ENCODE measurements at regions not wholly inside any gene's neighbourhood (a gene's known extent, or its start where the extent isn't known, plus 50 kb on each side); places are given as distances from the start of the nearest gene placed in this dataset.
"Not testable (repeated sequence)": the region's sequence is repeated elsewhere in the genome, so short reads cannot be mapped to it uniquely, and the experiment has no call there.

DNA sequence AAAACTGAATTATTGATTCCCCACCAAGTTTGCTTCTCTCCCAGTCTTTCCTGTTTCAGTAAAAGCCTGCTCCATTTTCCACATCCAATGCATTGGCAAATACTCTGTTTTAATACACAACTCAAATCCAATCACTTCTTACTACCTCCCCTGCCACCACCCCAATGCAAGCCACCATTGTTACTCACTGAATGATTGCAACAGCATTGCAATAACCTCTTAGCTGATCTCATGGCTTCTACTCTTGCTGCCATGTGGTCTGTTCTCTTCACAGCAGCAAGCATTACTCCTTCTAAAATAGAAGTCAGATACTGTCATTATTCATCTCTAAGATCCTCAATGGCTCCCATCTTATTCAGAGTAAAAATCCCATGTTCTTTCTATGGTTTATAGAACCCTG is 123.4 kb downstream of the ATP6V1G3 start:
- no peak overlapping the region for H3K4me3 ChIP-seq
- no peak for DNase-seq (ENCODE audit: low spot score in 2 of 2)
- H3K27me3 ChIP-seq: no peaks in the 10 kb centered on the region
- no peak for TF ChIP-seq POLR2AphosphoS5 (IDR thresholded peaks at IDR 0.05)
- TF ChIP-seq POLR2A (IDR thresholded peaks at IDR 0.05): no peak
- TF ChIP-seq, protein P1, sequence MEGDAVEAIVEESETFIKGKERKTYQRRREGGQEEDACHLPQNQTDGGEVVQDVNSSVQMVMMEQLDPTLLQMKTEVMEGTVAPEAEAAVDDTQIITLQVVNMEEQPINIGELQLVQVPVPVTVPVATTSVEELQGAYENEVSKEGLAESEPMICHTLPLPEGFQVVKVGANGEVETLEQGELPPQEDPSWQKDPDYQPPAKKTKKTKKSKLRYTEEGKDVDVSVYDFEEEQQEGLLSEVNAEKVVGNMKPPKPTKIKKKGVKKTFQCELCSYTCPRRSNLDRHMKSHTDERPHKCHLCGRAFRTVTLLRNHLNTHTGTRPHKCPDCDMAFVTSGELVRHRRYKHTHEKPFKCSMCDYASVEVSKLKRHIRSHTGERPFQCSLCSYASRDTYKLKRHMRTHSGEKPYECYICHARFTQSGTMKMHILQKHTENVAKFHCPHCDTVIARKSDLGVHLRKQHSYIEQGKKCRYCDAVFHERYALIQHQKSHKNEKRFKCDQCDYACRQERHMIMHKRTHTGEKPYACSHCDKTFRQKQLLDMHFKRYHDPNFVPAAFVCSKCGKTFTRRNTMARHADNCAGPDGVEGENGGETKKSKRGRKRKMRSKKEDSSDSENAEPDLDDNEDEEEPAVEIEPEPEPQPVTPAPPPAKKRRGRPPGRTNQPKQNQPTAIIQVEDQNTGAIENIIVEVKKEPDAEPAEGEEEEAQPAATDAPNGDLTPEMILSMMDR (IDR thresholded peaks at IDR 0.05): no peak
- no peak for TF ChIP-seq EP300 (IDR thresholded peaks at IDR 0.05)
- no peaks in the 10 kb centered on the region for H3K9me3 ChIP-seq
- no peak overlapping the region for H3K27ac ChIP-seq
- H3K4me1 ChIP-seq: no peaks in the 10 kb centered on the region
- H3K36me3 ChIP-seq: no peaks in the 10 kb centered on the region

DNA sequence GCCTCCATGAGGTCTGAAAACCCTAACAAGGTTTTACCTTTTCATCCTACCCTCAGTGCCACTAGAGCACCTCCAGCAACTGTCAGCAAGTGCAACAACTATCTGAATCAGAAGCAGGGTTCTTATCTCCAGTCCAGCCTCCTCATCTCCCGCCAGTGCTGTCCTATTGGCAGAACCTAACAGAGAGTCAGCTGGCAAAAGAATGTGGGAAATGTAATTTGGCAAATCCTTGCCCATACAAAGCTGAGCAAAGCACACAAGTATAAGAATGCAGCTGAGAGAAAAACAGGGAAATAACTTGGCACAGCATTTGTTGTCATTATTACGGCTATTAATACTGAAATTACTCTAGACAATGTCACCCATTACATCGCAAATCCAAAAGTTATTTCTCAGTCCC is 124.2 kb downstream of the ATP6V1G3 start:
- Histone ChIP-seq H3K4me3 (no peak overlapping the region), H3K27me3 (no peaks in the 10 kb centered on the region), H3K36me3 (no peaks in the 10 kb centered on the region), H3K27ac (no peak overlapping the region), H3K9me3 (no peaks in the 10 kb centered on the region), H3K4me1 (no peaks in the 10 kb centered on the region)
- TF ChIP-seq POLR2A (IDR thresholded peaks at IDR 0.05): no peak
- TF ChIP-seq POLR2AphosphoS5 (IDR thresholded peaks at IDR 0.05): no peak
- no peak for DNase-seq (ENCODE audit: low spot score in 2 of 2)
- WGBS: 43% methylated on average over 3 of the region's 3 CpGs

DNA sequence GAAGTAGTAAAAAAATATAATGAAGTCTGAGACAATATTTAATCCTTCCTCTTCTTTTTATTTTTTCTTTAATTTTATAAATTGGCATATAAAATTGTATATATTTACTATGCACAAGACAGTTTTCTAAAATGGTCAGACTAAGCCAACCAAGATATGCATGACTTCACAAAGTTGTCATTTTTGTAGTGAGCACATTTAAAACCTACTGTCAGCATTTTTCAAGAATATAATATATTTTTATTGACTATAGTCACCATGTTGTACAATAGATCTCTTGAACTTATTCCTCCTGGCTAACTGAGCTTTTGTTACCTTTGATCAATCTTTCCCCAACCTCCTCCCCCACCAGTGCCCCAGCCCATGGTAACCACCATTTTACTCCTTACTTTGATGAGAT is 129.2 kb downstream of the ATP6V1G3 start:
- no peaks in the 10 kb centered on the region for H3K4me1 ChIP-seq
- no peak overlapping the region for H3K27ac ChIP-seq
- no peak overlapping the region for H3K4me3 ChIP-seq
- H3K9me3 ChIP-seq: no peaks in the 10 kb centered on the region
- H3K36me3 ChIP-seq: no peaks in the 10 kb centered on the region
- H3K27me3 ChIP-seq: no peaks in the 10 kb centered on the region
- DNase-seq (ENCODE audit: low spot score in 2 of 2): no peak
- TF ChIP-seq POLR2AphosphoS5 (IDR thresholded peaks at IDR 0.05): no peak
- TF ChIP-seq EP300 (IDR thresholded peaks at IDR 0.05): no peak
- TF ChIP-seq POLR2A (IDR thresholded peaks at IDR 0.05): no peak
- TF ChIP-seq, protein P1 (IDR thresholded peaks at IDR 0.05): no peak

DNA sequence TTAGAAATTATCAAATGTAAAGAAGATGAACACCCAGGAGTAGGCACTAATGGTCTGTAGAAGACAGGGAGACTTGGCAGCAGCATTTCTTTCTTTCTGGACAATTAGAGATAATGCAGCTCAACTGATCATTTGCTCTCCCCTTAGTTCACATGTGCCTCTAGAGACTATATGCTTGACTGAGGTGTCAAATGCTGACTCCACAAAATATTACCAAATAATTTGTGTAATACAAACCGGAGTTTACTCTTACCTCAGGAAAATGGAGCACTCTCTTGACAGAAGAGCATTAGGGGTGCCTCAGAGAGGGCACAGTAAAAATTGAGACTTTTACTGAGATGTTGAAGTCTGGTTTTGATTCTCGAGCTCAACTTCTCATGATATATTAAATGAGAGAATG is 131.8 kb downstream of the ATP6V1G3 start:
- no peaks in the 10 kb centered on the region for H3K9me3 ChIP-seq
- H3K27me3 ChIP-seq: no peaks in the 10 kb centered on the region
- H3K4me1 ChIP-seq: no peaks in the 10 kb centered on the region
- no peak overlapping the region for H3K27ac ChIP-seq
- no peak for DNase-seq (ENCODE audit: low spot score in 2 of 2)
- no peaks in the 10 kb centered on the region for H3K36me3 ChIP-seq
- no peak overlapping the region for H3K4me3 ChIP-seq
- WGBS: 92% methylated on average over 2 of the region's 2 CpGs
- TF ChIP-seq EP300 (IDR thresholded peaks at IDR 0.05) (no peak), POLR2A (IDR thresholded peaks at IDR 0.05) (no peak), POLR2AphosphoS5 (IDR thresholded peaks at IDR 0.05) (no peak)
- TF ChIP-seq, protein P1 (IDR thresholded peaks at IDR 0.05): no peak

DNA sequence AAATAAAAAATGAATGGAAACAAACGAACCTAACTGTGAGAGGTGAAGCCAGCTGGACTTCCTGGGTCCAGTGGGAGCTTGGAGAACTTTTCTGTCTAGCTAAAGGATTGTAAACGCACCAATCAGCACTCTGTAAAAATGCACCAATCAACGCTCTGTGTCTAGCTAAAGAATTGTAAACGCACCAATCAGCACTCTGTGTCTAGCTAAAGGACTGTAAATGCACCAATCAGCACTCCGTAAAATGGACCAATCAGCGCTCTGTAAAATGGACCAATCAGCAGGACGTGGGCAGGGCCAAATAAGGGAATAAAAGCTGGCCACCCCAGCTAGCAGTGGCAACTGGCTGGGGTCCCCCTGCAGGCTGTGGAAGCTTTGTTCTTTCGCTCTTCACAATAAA is 135.8 kb downstream of the ATP6V1G3 start:
- not testable (repeated sequence) for H3K36me3 ChIP-seq; H3K27me3 ChIP-seq; H3K4me1 ChIP-seq; DNase-seq (ENCODE audit: low spot score in 2 of 2); H3K4me3 ChIP-seq; H3K9me3 ChIP-seq; H3K27ac ChIP-seq
- WGBS: 90% methylated on average over 8 of the region's 8 CpGs

DNA sequence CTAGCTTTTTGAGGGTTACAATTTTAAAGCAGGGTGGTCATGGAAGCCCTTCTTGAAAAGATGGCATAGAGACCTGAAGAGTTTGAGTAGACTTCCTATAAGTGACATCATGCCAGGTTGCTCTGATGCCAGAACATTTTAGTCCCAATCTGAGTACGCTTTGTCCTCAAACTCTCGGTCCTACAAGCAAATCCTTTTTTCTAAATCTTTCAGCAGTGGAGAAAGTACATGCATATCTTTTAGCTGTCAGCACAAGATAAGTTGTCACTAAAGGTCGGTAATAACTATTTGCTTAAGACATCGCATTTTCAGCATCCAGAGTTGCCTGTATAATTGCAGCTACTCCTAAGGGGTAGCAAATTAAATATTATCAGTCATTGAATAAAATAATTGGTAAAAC is 140.4 kb downstream of the ATP6V1G3 start:
- 82% methylated on average over 4 of the region's 4 CpGs for WGBS

More for the DNA sequence above, 140.4 kb downstream of the ATP6V1G3 start:
- no peak for DNase-seq (ENCODE audit: low spot score in 2 of 2)
- Histone ChIP-seq H3K27ac (no peak overlapping the region), H3K9me3 (no peaks in the 10 kb centered on the region), H3K4me3 (no peak overlapping the region), H3K4me1 (no peaks in the 10 kb centered on the region), H3K27me3 (no peaks in the 10 kb centered on the region), H3K36me3 (no peaks in the 10 kb centered on the region)
- TF ChIP-seq, protein P1 (IDR thresholded peaks at IDR 0.05): no peak
- TF ChIP-seq POLR2A (IDR thresholded peaks at IDR 0.05) (no peak), EP300 (IDR thresholded peaks at IDR 0.05) (no peak), POLR2AphosphoS5 (IDR thresholded peaks at IDR 0.05) (no peak)
